Endothelial cell of umbilical vein (primary cell): ENCODE measurements at regions not wholly inside any gene's neighbourhood (a gene's known extent, or its start where the extent isn't known, plus 50 kb on each side); places are given as distances from the start of the nearest gene placed in this dataset.

Experiments used
- BruUV-seq: library from RNA; stranded (reverse); fragments of 400-500 nt; replicated peaks from 2 replicates; lab custom pipeline; 2021; lab: Mats Ljungman, UMichigan
- CTCF ChIA-PET: fragments of 300-600, 350-600 bp; sonication (Branson Sonifier 250); formaldehyde crosslinking; loops from one replicate; lab custom pipeline; 2021; ENCODE audit warnings: antibody characterized with exemption, inconsistent platforms; lab: Charles Lee
- POLR2A ChIA-PET: fragments of 300-600, 350-600 bp; sonication (Branson Sonifier 250); formaldehyde crosslinking; loops from one replicate; lab custom pipeline; 2021; ENCODE audit warnings: antibody characterized with exemption, inconsistent platforms; lab: Charles Lee
- DNase-seq: peaks from one replicate; pipeline ENCODE4 v3.0.0-alpha.2; 2011; ENCODE audit warnings: low read depth, low spot score
- FAIRE-seq: peaks from 2 replicates; lab custom pipeline; 2011; peaks lifted over from hg19 to GRCh38; lab: Jason Lieb, UNC
- H2AFZ ChIP-seq: 2 replicates; pipeline ENCODE4 v1.6.0; 2012; ENCODE audit warnings: low read depth, low read length, control low read depth, inconsistent platforms
- H3K27ac ChIP-seq: 2 replicates; pipeline ENCODE4 v1.5.1; 2011; ENCODE audit warnings: low read depth, mild to moderate bottlenecking, control low read depth, low read length, moderate library complexity; ENCODE audit not compliant: insufficient read depth
- H3K27me3 ChIP-seq, 2 experiments: 2 replicates each; pipeline versions ENCODE4 v1.6.0 to v1.6.1; 2011; ENCODE audit warnings: low read length in 2 of 2, mixed read lengths in 1 of 2; ENCODE audit not compliant: control insufficient read depth in 2 of 2, insufficient read depth in 2 of 2
- H3K36me3 ChIP-seq, 2 experiments: 2 replicates in 1 of 2; 3 replicates in 1 of 2; pipeline ENCODE4 v1.5.1; 2011; ENCODE audit warnings: low read length in 2 of 2, mild to moderate bottlenecking in 1 of 2, moderate library complexity in 1 of 2; ENCODE audit not compliant: control insufficient read depth in 2 of 2, insufficient read depth in 2 of 2; ENCODE audit errors: extremely low read depth in 1 of 2
- H3K4me1 ChIP-seq: 3 replicates; pipeline ENCODE4 v1.5.1; 2011; ENCODE audit warnings: mild to moderate bottlenecking, low read length; ENCODE audit not compliant: control insufficient read depth, insufficient read depth; ENCODE audit errors: extremely low read depth
- H3K4me2 ChIP-seq: 2 replicates; pipeline ENCODE4 v1.6.1; 2011; ENCODE audit warnings: low read length, control low read depth, mixed read lengths; ENCODE audit not compliant: insufficient read depth
- H3K4me3 ChIP-seq, 3 experiments: fragments of 200-600 bp in 1 of 3; sonication (generic), shearing (Covaris generic) in 1 of 3; replicated peaks in 1 of 3; 2 replicates each; pipeline ENCODE4 v1.5.1; 2011 to 2016; ENCODE audit warnings: control low read depth in 3 of 3, low read length in 3 of 3, mild to moderate bottlenecking in 2 of 3, inconsistent platforms in 1 of 3, low read depth in 1 of 3, moderate library complexity in 1 of 3; ENCODE audit not compliant: insufficient read depth in 1 of 3
- H3K79me2 ChIP-seq: 2 replicates; pipeline ENCODE4 v1.6.0; 2012; ENCODE audit warnings: low read length, inconsistent platforms; ENCODE audit not compliant: control insufficient read depth, insufficient read depth
- H3K9ac ChIP-seq: replicated peaks from 2 replicates; pipeline ENCODE3; 2011; ENCODE audit warnings: low read length, control low read depth; ENCODE audit not compliant: insufficient read depth; ENCODE audit errors: extremely low read depth
- H3K9me1 ChIP-seq: replicated peaks from 3 replicates; pipeline ENCODE4 v1.6.0; 2011; ENCODE audit warnings: mild to moderate bottlenecking, low read length; ENCODE audit not compliant: control insufficient read depth, insufficient read depth; ENCODE audit errors: extremely low read depth
- H3K9me3 ChIP-seq: replicated peaks from 2 replicates; pipeline ENCODE4 v1.5.1; 2012; ENCODE audit warnings: low read length, inconsistent platforms; ENCODE audit not compliant: control insufficient read depth, insufficient read depth
- H4K20me1 ChIP-seq: replicated peaks from 2 replicates; pipeline ENCODE3; 2011; ENCODE audit warnings: mild to moderate bottlenecking, low read length; ENCODE audit not compliant: control insufficient read depth, insufficient read depth; ENCODE audit errors: extremely low read depth
- CTCF ChIP-seq, 2 donors: IDR thresholded peaks; 1 replicate in 1 of 2; 2 replicates in 1 of 2; pipeline ENCODE4 v1.5.1; 2011; ENCODE audit warnings: low read length in 2 of 2, mild to moderate bottlenecking in 2 of 2, moderate library complexity in 2 of 2, control low read depth in 1 of 2, inconsistent platforms in 1 of 2, low read depth in 1 of 2; ENCODE audit not compliant: insufficient read depth in 1 of 2; ENCODE audit errors: extremely low read depth in 1 of 2
- EZH2 ChIP-seq: IDR thresholded peaks from 2 replicates; pipeline ENCODE4 v1.6.1; 2012; ENCODE audit warnings: borderline replicate concordance, low read depth, mild to moderate bottlenecking, moderate library complexity, low read length, inconsistent platforms; ENCODE audit not compliant: severe bottlenecking
- FOS ChIP-seq: IDR thresholded peaks from 2 replicates; pipeline ENCODE4 v1.6.1; 2011; ENCODE audit warnings: mild to moderate bottlenecking, low read length, moderate library complexity, borderline replicate concordance; ENCODE audit not compliant: insufficient read depth
- GATA2 ChIP-seq: IDR thresholded peaks from 2 replicates; pipeline ENCODE4 v1.7.0; 2011; ENCODE audit warnings: low read depth, mild to moderate bottlenecking, moderate library complexity, mixed read lengths, low read length; ENCODE audit not compliant: insufficient read length, insufficient read depth
- JUN ChIP-seq: IDR thresholded peaks from 2 replicates; pipeline ENCODE4 v1.6.1; 2011; ENCODE audit warnings: borderline replicate concordance, low read depth; ENCODE audit not compliant: insufficient read length, insufficient read depth
- MYC ChIP-seq: IDR thresholded peaks from one replicate; pipeline ENCODE4 v1.6.1; 2011; ENCODE audit warnings: mild to moderate bottlenecking, low read depth, low read length
- POLR2A ChIP-seq: IDR thresholded peaks from 2 replicates; pipeline ENCODE4 v1.6.1; 2012; ENCODE audit warnings: low read depth, mild to moderate bottlenecking, control low read depth, low read length
- POLR2AphosphoS5 ChIP-seq: IDR thresholded peaks from 2 replicates; pipeline ENCODE4 v1.6.1; 2012; ENCODE audit warnings: low read depth, mild to moderate bottlenecking, control low read depth, low read length, moderate library complexity; ENCODE audit not compliant: insufficient read depth
- dilution Hi-C: fragments of 300-500 bp; cut with MboI; formaldehyde crosslinking; loops from one replicate; pipeline ENCODE4 v1.15.0; 2019; ENCODE audit warnings: low sequenced_read_pairs; ENCODE audit not compliant: extremely low pct_ligation_motif_present
- intact Hi-C: fragments of 100-400 bp; cut with micrococcal nuclease; formaldehyde crosslinking; loops from one replicate; pipeline ENCODE4 v1.10.0; 2022
- TF ChIP-seq, protein P1 (sequence below): IDR thresholded peaks from 2 replicates; pipeline ENCODE4 v1.6.1; 2011; ENCODE audit not compliant: insufficient read depth, insufficient read length

- TF ChIP-seq, protein P1, sequence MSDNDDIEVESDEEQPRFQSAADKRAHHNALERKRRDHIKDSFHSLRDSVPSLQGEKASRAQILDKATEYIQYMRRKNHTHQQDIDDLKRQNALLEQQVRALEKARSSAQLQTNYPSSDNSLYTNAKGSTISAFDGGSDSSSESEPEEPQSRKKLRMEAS: no peak
- TF ChIP-seq MYC (no peak), EZH2 (no peak), JUN (no peak), FOS (no peak), POLR2AphosphoS5 (no peak), POLR2A (no peak), CTCF (IDR thresholded peaks at IDR 0.05; ENCODE audit: extremely low read depth in 1 of 2, insufficient read depth in 1 of 2, low read depth in 1 of 2, low read length in 2 of 2) (no peak), GATA2 (no peak)
- no peaks in the 10 kb centered on the region for H3K27me3 ChIP-seq
- intact Hi-C loops (no loop called here), dilution Hi-C loops (no loop called here)
- H3K4me2 ChIP-seq: no peak overlapping the region
- no peaks in the 10 kb centered on the region for H3K9me1 ChIP-seq
- H3K27ac ChIP-seq: no peak overlapping the region
- H3K9ac ChIP-seq: no peak overlapping the region
- BruUV-seq: no TSS peak
- no peaks in the 10 kb centered on the region for H3K79me2 ChIP-seq
- DNase-seq (no peak), FAIRE-seq (no peak)
- no peaks in the 10 kb centered on the region for H3K4me1 ChIP-seq
- no peaks in the 10 kb centered on the region for H4K20me1 ChIP-seq
- H2AFZ ChIP-seq: no peak overlapping the region
- POLR2A ChIA-PET: no interaction called here
- H3K36me3 ChIP-seq: no peaks in the 10 kb centered on the region
- H3K9me3 ChIP-seq: no peaks in the 10 kb centered on the region
- CTCF ChIA-PET: no interaction called here
- H3K4me3 ChIP-seq: no peak overlapping the region
These were observed 408.1 kb downstream of the FAM170A start for GRCh38 chr5:120037451-120037850.
